ENCODE measurements at regions not wholly inside any gene's neighbourhood (a gene's known extent, or its start where the extent isn't known, plus 50 kb on each side); places are given as distances from the start of the nearest gene placed in this dataset.
A peak's percentile ranks its signal among the peaks of the same experiment; 100 is the strongest.

- H3K4me3 ChIP-seq (ENCODE audit: low read length): no peak overlapping the region
- no peaks in the 10 kb centered on the region for H4K20me1 ChIP-seq (ENCODE audit: insufficient read depth)
- TF ChIP-seq SMC3 (conservative IDR thresholded peaks at IDR 0.05; ENCODE audit: poor library complexity) (no peak), EZH2 (IDR thresholded peaks at IDR 0.05; ENCODE audit: borderline replicate concordance, insufficient read depth, low read length, poor library complexity, severe bottlenecking) (no peak), TAF1 (IDR thresholded peaks at IDR 0.05; ENCODE audit: low read depth) (no peak), EP300 (conservative IDR thresholded peaks at IDR 0.05; ENCODE audit: poor library complexity, severe bottlenecking) (no peak), MXI1 (conservative IDR thresholded peaks at IDR 0.05; ENCODE audit: poor library complexity, severe bottlenecking) (no peak), POLR2AphosphoS5 (IDR thresholded peaks at IDR 0.05) (no peak), CTCF (IDR thresholded peaks at IDR 0.05; ENCODE audit: poor library complexity, severe bottlenecking) (no peak), REST (IDR thresholded peaks at IDR 0.05; ENCODE audit: borderline replicate concordance) (no peak), RAD21 (conservative IDR thresholded peaks at IDR 0.05) (no peak)
Observed at GRCh38 chr20:56693217-56693616, 64.1 kb downstream of the TFAP2C start.

GRCh38 chr20:56697476-56697875 lies 68.4 kb downstream of the TFAP2C start:
- H3K4me2 ChIP-seq (ENCODE audit: low read length): peak overlapping the region; percentile 48
- TF ChIP-seq CTCF (IDR thresholded peaks at IDR 0.05; ENCODE audit: poor library complexity, severe bottlenecking) (peak; percentile 24), TAF1 (IDR thresholded peaks at IDR 0.05; ENCODE audit: low read depth) (no peak), MXI1 (conservative IDR thresholded peaks at IDR 0.05; ENCODE audit: poor library complexity, severe bottlenecking) (no peak), RAD21 (conservative IDR thresholded peaks at IDR 0.05) (peak; percentile 37), REST (IDR thresholded peaks at IDR 0.05; ENCODE audit: borderline replicate concordance) (peak; percentile 49), POLR2AphosphoS5 (IDR thresholded peaks at IDR 0.05) (peak; percentile 75), EP300 (conservative IDR thresholded peaks at IDR 0.05; ENCODE audit: poor library complexity, severe bottlenecking) (peak; percentile 97), SMC3 (conservative IDR thresholded peaks at IDR 0.05; ENCODE audit: poor library complexity) (peak; percentile 44), EZH2 (IDR thresholded peaks at IDR 0.05; ENCODE audit: borderline replicate concordance, insufficient read depth, low read length, poor library complexity, severe bottlenecking) (no peak)
- peaks cover 5% of the 10 kb centered on the region for H3F3A ChIP-seq (ENCODE audit: insufficient read depth, low read length, poor library complexity, severe bottlenecking)
- no peaks in the 10 kb centered on the region for H3K9me2 ChIP-seq (ENCODE audit: insufficient read depth, low read length)
- H2AFZ ChIP-seq (ENCODE audit: low read depth, low read length): no peak overlapping the region
- H3K79me2 ChIP-seq (replicated peaks; ENCODE audit: insufficient read depth, low read length): no peaks in the 10 kb centered on the region
- no peaks in the 10 kb centered on the region for H3K27me3 ChIP-seq (ENCODE audit: insufficient read depth, low read depth, low read length)
- peak overlapping the region; percentile 77 for H3K27ac ChIP-seq (ENCODE audit: low read length)
- H4K20me1 ChIP-seq (ENCODE audit: insufficient read depth): no peaks in the 10 kb centered on the region
- H3K9ac ChIP-seq (ENCODE audit: low read length): peak overlapping the region; percentile 37
- H3K9me3 ChIP-seq (ENCODE audit: low read length): no peaks in the 10 kb centered on the region
- H3K36me3 ChIP-seq (ENCODE audit: insufficient read depth, low read length): no peaks in the 10 kb centered on the region
- H3K4me3 ChIP-seq (ENCODE audit: low read length): peak overlapping the region; percentile 43

More at GRCh38 chr20:56693217-56693616, 64.1 kb downstream of the TFAP2C start:
- no peaks in the 10 kb centered on the region for H3K36me3 ChIP-seq (ENCODE audit: insufficient read depth, low read length)
- no peak overlapping the region for H3K27ac ChIP-seq (ENCODE audit: low read length)
- no peak overlapping the region for H3K4me2 ChIP-seq (ENCODE audit: low read length)
- H3K9ac ChIP-seq (ENCODE audit: low read length): no peak overlapping the region
- no peak overlapping the region for H2AFZ ChIP-seq (ENCODE audit: low read depth, low read length)
- peaks cover 4% of the 10 kb centered on the region for H3F3A ChIP-seq (ENCODE audit: insufficient read depth, low read length, poor library complexity, severe bottlenecking)
- no peaks in the 10 kb centered on the region for H3K9me2 ChIP-seq (ENCODE audit: insufficient read depth, low read length)
- no peaks in the 10 kb centered on the region for H3K9me3 ChIP-seq (ENCODE audit: low read length)
- H3K79me2 ChIP-seq (replicated peaks; ENCODE audit: insufficient read depth, low read length): no peaks in the 10 kb centered on the region
- no peaks in the 10 kb centered on the region for H3K27me3 ChIP-seq (ENCODE audit: insufficient read depth, low read depth, low read length)
